NOMO-1 treated with DMSO at 0.1 percent for 48 hours (cell line): ENCODE measurements at regions not wholly inside any gene's neighbourhood (a gene's known extent, or its start where the extent isn't known, plus 50 kb on each side); places are given as distances from the start of the nearest gene placed in this dataset.
"Not testable (repeated sequence)": the region's sequence is repeated elsewhere in the genome, so short reads cannot be mapped to it uniquely, and the experiment has no call there.

ENCODE experiments used
- DNase-seq: peaks from one replicate; lab custom pipeline; 2025; ENCODE audit not compliant: unreplicated experiment; lab: John Stamatoyannopoulos, UW

DNA sequence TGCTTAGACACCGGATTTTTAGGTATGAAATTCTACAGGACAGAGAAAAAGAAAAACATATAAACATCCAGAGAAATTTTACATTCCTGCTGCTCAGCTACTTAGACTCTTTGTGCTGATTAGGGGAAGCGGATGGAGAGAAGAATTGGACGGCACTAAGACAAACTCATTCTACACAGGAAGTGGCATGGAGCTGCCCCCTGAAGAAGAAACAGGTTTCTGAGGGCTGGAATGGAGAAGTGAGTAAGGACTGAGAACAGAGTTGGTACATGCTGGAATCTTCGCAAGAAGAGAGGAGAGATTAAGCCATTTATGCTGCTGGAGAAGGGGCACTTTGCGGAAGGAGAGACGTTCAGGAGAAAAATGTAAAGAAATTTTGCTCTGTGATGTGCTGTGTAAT, 253.0 kb upstream of the ERBB4 start:
- no peak for DNase-seq

DNA sequence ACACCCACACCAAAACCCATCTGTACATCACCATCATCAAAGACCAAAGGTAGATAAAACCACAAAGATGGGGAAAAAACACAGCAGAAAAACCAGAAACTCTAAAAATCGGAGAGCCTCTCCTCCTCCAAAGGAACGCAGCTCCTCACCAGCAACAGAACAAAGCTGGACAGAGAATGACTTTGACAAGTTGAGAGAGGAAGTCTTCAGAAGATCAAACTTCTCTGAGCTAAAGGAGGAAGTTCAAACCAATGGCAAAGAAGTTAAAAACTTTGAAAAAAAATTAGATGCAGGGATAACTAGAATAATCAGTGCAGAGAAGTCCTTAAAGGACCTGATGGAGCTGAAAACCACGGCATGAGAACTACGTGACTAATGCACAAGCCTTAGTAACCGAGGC, 247.5 kb upstream of the ERBB4 start:
- DNase-seq = not testable (repeated sequence)

DNA sequence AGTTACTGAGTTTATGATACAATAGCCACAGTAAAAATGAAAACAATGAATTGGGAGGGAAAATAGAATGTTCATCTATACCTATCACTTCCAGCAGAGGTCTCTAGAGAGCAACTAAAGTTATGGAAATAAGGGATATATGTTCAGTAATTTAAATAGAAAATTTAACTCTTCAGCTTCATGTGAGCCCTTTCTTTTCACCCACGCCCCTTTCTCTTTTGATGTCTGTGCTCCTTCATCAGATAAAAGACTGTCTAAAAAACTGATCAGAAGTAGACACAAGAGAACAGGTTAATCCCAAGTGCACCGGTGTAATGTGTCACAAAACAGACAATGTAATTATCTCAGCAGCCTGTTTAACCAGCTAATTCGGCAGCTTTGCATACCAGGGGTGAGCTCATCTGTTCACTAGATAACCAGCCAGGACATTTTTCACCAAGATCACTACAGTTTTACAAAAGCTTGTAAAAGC, 238.5 kb upstream of the ERBB4 start:
- DNase-seq = peak; percentile 19

GRCh38 chr2:212773808-212774339, 235.3 kb upstream of the ERBB4 start:
- DNase-seq = no peak

DNA sequence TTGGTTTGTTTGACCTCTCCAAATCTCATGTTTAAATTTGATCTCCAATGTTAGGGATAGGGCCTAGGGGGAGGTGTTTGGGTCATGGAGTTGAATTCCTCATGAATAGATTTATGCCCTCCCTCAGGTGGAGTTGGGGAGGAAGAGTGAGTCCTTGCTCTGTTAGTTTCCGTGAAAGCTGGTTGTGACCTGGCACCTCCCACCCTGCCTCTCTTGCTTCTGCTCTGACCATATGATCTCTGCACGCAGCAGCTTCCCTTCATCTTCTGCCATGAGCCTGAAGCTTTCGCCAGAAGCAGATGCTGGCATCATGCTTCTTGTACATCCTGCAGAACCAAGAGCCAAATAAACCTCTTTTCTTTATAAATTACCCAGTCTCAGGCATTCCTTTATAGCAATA, 231.6 kb upstream of the ERBB4 start:
- DNase-seq = no peak

GRCh38 chr2:212766921-212767320, 228.3 kb upstream of the ERBB4 start:
- no peak for DNase-seq

GRCh38 chr2:212752730-212753351, 214.2 kb upstream of the ERBB4 start:
- DNase-seq = no peak

DNA sequence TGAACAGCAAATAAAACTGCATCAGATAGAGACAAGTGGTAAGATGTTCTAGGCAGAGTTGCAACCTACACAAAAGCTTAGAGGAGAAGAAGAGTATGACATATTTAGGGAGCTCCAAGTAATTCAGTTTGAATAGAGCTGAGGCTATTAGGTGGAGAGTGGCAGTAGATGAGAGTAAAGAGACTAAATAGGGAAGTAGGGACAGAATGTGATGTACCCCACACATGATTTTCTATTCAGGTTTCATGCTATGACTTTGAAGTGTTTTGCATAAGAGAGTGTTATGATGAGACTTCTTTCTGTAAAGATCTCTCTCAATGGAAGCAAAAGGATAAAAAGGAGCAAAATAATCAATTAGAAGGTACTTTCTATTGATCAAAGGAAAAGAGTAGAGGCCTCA, 206.8 kb upstream of the ERBB4 start:
- DNase-seq = no peak

GRCh38 chr2:212737392-212738172, 199.0 kb upstream of the ERBB4 start:
- no peak for DNase-seq

DNA sequence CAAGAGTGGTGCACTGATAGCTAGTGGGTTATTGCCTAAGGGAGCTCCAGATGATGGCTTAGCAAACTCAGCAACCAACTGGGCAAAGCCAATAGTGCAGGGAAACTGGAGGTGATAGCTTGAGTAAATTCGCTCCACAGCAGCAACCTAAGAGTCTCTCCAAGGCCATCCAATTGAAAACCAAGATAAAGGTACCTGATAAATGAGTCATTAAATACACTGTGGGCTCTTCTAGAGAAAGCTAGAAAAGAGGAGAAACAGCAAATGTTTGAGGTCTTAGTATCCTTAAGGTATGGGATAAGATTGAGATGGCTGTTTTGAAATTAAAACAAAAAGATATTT, 197.8 kb upstream of the ERBB4 start:
- no peak for DNase-seq

DNA sequence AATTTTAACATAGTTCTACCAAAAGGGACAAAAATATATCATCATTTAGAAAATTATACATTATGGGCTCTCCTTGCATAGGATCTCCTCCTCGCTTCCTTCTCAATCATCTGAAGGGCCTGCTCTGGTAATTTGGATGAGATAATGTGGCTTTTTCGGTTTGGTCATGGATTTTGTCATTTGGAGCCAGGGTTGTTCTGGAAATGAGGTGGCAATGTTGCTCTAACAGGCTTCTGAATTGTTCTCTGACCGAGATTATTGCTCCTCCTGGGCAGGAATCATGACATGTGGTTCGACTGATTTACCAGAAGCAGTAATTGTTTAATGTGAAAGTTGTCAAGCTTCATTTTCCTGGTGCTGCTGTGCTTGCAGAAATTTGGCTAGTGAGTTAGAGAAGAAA, 194.7 kb upstream of the ERBB4 start:
- no peak for DNase-seq

- DNase-seq = no peak
Measured at GRCh38 chr2:212732860-212733259, 194.3 kb upstream of the ERBB4 start.

DNA sequence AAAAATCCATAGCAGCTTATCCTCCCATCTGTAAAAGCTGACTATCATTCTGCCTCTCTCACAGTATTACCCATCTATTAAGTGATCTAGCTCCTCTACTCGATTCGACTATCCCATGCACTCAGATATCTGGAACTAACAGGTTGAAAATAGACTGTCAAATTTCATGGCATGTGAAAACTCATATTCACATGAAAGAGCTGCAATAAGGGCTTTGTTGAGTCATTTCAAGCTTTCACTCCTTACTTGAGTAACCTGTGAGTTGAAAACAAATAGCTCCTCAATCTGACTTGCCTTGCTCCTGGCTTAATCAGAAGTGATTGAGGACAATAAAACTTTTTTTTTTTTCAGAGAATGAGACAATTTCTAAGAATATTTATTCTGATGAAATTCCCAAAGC, 192.4 kb upstream of the ERBB4 start:
- DNase-seq = no peak

GRCh38 chr2:212728717-212729116, 190.1 kb upstream of the ERBB4 start:
- DNase-seq = no peak

DNA sequence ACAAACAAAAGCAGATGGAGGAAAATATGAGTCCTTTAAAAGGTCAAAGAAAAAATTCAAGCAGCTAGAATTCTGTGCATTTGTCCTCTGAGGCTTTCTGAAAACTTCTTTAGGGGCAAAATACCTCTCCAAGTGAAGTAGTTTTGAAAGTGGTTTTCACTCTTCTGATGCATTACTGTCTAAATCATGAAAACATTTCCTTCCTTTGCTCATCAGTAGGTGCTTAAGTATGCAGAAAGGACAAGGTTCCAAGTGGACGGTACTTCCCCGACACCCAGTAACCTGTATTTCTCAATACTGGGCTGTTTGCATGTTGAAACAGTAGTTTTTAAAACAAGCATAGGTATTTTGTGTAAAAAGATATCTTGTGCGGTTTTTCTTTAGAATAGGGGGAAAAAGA, 189.1 kb upstream of the ERBB4 start:
- no peak for DNase-seq

GRCh38 chr2:212726403-212726802, 187.8 kb upstream of the ERBB4 start:
- DNase-seq = no peak

GRCh38 chr2:212725180-212725579, 186.6 kb upstream of the ERBB4 start:
- no peak for DNase-seq

DNA sequence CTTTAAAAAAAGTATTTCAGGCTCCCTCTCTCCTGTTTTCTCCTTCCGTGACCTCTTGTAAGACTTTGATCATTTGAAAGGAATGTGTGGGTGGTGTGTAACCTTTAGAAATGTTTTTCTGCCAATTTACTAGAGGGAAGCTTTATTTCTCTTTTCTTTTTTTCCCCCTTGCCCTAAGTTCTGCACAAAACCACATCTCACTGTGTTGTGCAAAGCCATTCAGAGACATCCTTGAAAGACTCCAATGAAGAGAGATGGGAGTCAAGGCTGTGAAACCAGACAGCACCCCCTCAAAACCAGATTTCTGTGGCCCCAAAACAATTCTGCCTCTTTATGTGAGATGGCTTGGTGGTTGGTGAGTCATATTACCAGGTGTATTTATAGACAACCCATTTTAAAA, 184.6 kb upstream of the ERBB4 start:
- no peak for DNase-seq

DNA sequence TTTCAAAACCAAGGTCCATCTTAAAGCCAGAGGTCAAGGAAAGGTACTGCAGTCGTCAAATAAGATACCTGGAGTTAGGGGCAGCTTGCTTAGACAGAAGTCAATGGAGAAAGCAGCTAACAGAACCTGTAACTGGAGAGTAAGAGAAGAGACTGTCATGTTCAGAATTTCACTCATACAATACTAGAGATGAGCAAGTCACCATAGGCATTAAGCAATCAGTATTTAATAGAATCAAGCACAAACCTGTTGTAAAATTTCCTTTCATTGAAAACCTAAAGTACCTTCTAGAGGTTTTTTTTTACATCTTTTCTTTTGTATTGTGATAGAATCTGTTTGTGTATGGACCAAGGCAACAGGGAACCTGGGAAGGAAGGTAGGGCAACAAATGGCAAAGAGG, 183.4 kb upstream of the ERBB4 start:
- DNase-seq = no peak

- no peak for DNase-seq
Measured at GRCh38 chr2:212721026-212721451, 182.4 kb upstream of the ERBB4 start.

DNA sequence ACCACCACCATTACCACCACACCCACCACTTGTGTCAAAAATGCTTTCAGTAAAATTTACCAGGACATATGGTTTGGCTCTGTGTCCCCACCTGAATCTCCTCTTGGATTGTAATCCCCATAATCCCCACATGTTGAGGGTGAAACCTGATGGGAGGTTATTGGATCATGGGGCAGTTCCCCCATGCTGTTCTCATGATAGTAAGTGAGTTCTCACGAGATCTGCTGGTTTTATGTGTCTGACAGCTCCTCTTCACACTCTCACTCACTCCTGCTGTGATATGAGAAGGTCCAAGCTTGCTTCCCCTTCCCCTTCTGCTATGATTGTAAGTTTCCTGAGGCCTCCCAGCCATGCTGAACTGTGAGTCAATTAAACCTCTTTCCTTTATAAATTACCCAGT, 176.8 kb upstream of the ERBB4 start:
- DNase-seq = not testable (repeated sequence)

- no peak for DNase-seq
Measured at GRCh38 chr2:212713681-212714080, 175.1 kb upstream of the ERBB4 start.

DNA sequence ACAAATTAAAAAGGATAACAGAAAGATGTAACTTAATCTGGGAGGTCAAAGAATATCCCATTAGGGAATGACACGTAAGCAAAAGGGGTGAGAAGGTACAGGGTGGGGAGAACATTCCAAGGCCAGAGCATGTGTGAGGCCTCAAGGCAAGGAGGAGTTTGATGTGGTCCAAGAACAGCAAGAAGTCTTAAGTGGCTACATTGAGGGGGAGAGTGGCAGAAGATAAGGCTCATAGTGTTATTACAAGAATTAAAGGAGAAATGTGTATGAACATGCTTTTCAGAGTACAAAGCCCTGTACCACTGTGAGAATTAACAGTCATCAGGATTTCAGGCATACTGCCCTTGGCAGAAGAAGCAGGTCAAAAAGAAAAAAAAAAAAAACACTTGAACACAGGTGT, 174.4 kb upstream of the ERBB4 start:
- DNase-seq = no peak
